Stimulated activated CD4-positive, alpha-beta T cell treated with anti-CD3 and anti-CD28 coated beads, Interleukin-1b, Interleukin-23, amount 100 ng/mL, for 4 hours (primary cell): ENCODE measurements at regions not wholly inside any gene's neighbourhood (a gene's known extent, or its start where the extent isn't known, plus 50 kb on each side); places are given as distances from the start of the nearest gene placed in this dataset.

Experiments
- DNase-seq, 2 donors: peaks; one replicate each; pipeline ENCODE4 v3.0.0-alpha.2; 2020; ENCODE audit warnings: low read depth in 2 of 2

- DNase-seq: no peak
Measured at GRCh38 chr7:93646538-93646937, 72.0 kb upstream of the CALCR start.

GRCh38 chr7:93636276-93636675 is 61.8 kb upstream of the CALCR start:
- no peak for DNase-seq

- DNase-seq: no peak
Measured at GRCh38 chr7:93632371-93632770, 57.8 kb upstream of the CALCR start.

DNA sequence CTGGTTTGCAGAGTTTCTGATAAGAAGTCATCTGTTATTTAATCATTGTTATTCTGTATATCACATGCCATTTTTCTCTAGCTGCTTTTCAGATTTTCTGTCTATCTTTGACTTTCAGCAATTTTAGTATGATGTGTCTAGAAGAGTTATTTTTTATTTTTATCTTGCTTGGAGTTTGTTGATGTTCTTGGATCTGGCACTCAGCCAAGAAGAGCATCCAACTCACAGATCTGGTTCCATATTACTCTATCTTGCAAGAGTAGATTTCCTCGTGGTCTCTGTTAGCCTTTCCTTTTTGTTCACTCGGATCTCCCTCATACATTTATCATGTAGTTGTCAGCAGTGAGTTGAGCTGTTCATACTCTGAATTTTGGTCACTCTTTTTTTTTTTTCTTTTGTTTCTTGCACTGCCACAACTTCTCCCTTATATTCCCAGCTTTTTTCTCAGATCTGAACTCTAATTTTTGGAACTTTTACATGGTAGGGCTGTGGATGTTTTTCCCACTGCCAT is 54.8 kb upstream of the CALCR start:
- DNase-seq: no peak

DNA sequence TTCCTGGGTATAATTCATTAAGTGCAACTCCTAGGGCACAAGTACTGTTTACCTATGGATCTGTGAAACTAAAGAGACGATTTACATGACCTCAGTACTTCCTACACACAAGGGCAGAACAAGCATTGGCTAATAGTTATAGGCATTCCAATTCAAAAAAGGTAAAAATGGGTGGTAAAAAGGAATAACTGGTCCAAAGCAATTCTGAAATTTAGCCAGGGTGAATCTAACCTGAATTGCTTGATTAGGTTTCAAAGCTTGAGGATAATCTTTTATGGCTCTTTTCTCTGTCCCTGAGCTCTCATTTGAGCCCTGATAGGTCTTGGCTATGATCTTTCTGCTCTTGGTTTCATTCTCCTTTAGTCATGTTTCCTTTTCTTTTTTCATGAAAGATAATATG is 52.3 kb upstream of the CALCR start:
- no peak for DNase-seq
